Loucy (cell line): ENCODE measurements at regions not wholly inside any gene's neighbourhood (a gene's known extent, or its start where the extent isn't known, plus 50 kb on each side); places are given as distances from the start of the nearest gene placed in this dataset.

Experiments used
- CTCF ChIP-seq: fragments of 200-600 bp; sonication (generic); conservative IDR thresholded peaks from 2 replicates; pipeline ENCODE4 v1.5.1; 2014; ENCODE audit warnings: mild to moderate bottlenecking, antibody characterized with exemption, low read length
- EZH2phosphoT487 ChIP-seq: fragments of 200-600 bp; IDR thresholded peaks from 2 replicates; pipeline ENCODE4 v1.6.1; 2018; ENCODE audit warnings: antibody characterized with exemption, mild to moderate bottlenecking, moderate library complexity, borderline replicate concordance

GRCh38 chr2:183519371-183520056 is 395.3 kb downstream of the NUP35 start:
- TF ChIP-seq EZH2phosphoT487 (no peak), CTCF (no peak)
